AG04450 (cell line): ENCODE measurements at regions not wholly inside any gene's neighbourhood (a gene's known extent, or its start where the extent isn't known, plus 50 kb on each side); places are given as distances from the start of the nearest gene placed in this dataset.

Experiments
- CTCF ChIA-PET: fragments of 300-600, 350-600 bp; formaldehyde crosslinking; extraction: SDS; loops from one replicate; lab custom pipeline; 2022; ENCODE audit warnings: antibody characterized with exemption, inconsistent platforms; lab: Charles Lee
- POLR2A ChIA-PET: fragments of 350-600 bp; formaldehyde crosslinking; extraction: SDS; loops from one replicate; lab custom pipeline; 2021; ENCODE audit warnings: antibody characterized with exemption, inconsistent platforms; lab: Yijun Ruan, JAX
- DNase-seq: peaks from one replicate; pipeline ENCODE4 v3.0.0-alpha.2; 2011; ENCODE audit warnings: low read depth, low spot score
- H3K27ac ChIP-seq: one replicate; pipeline ENCODE4 v1.5.1; 2012; ENCODE audit warnings: low read depth, low read length, control low read depth
- H3K27me3 ChIP-seq: one replicate; pipeline ENCODE4 v1.6.0; 2012; ENCODE audit warnings: low read length; ENCODE audit not compliant: control insufficient read depth, insufficient read depth
- H3K4me3 ChIP-seq: 2 replicates; pipeline ENCODE4 v1.5.1; 2011; ENCODE audit warnings: mild to moderate bottlenecking, low read depth, low read length, control low read depth
- H3K9me3 ChIP-seq: 2 replicates; pipeline ENCODE4 v1.5.1; 2012; ENCODE audit warnings: low read length; ENCODE audit not compliant: control insufficient read depth, insufficient read depth
- TF ChIP-seq, protein P1 (sequence below): IDR thresholded peaks from 2 replicates; pipeline ENCODE4 v1.5.1; 2011; ENCODE audit warnings: low read depth, low read length, control low read depth, inconsistent platforms

DNA sequence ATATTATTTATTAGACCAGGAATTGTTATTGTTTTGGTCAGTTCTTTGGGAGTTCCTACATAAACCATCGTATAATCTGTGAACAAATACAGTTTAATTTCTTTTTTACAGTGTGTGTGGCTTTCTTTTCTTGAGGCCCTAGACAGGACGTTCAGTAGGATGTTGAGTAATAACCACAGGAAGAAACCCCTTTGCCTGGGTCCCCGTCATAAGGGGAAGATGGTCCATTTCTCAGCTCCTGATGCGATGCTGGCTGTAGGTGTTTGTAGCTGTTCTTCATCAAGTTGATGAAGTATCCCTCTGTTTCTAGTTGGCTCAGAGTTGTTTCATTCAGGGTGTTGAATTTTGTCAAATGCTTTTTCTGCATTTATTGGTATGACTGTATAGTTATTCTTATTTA is 219.7 kb upstream of the ADARB2 start:
- no peak for DNase-seq
- no peak overlapping the region for H3K27ac ChIP-seq
- peaks cover 31% of the 10 kb centered on the region for H3K9me3 ChIP-seq
- no peak overlapping the region for H3K4me3 ChIP-seq
- TF ChIP-seq, protein P1, sequence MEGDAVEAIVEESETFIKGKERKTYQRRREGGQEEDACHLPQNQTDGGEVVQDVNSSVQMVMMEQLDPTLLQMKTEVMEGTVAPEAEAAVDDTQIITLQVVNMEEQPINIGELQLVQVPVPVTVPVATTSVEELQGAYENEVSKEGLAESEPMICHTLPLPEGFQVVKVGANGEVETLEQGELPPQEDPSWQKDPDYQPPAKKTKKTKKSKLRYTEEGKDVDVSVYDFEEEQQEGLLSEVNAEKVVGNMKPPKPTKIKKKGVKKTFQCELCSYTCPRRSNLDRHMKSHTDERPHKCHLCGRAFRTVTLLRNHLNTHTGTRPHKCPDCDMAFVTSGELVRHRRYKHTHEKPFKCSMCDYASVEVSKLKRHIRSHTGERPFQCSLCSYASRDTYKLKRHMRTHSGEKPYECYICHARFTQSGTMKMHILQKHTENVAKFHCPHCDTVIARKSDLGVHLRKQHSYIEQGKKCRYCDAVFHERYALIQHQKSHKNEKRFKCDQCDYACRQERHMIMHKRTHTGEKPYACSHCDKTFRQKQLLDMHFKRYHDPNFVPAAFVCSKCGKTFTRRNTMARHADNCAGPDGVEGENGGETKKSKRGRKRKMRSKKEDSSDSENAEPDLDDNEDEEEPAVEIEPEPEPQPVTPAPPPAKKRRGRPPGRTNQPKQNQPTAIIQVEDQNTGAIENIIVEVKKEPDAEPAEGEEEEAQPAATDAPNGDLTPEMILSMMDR: no peak
- H3K27me3 ChIP-seq: no peaks in the 10 kb centered on the region
- POLR2A ChIA-PET: no interaction called here
- CTCF ChIA-PET: no interaction called here

DNA sequence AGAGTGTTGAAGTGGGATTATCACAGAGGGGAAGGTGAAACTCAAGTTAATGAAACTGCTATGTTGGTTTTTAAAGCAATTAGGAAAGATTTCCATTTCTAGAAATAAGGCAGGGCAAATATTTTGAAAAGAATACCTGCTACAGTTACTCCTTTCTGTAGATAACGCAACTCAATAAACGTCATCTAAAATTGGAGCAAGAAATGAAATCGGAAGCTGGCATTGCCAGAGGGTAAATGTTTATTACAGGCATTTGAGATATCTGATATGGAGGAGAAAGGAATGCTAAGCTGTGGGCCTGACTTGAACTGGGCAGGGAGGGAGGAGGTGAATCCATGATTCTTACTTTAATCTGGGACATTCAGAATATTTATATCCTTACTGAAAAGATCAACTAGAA is 217.0 kb upstream of the ADARB2 start:
- ChIA-PET POLR2A (no interaction called here), CTCF (no interaction called here)
- Histone ChIP-seq H3K4me3 (no peak overlapping the region), H3K27me3 (no peaks in the 10 kb centered on the region), H3K27ac (no peak overlapping the region), H3K9me3 (peaks cover 36% of the 10 kb centered on the region)
- TF ChIP-seq, protein P1: no peak
- no peak for DNase-seq

DNA sequence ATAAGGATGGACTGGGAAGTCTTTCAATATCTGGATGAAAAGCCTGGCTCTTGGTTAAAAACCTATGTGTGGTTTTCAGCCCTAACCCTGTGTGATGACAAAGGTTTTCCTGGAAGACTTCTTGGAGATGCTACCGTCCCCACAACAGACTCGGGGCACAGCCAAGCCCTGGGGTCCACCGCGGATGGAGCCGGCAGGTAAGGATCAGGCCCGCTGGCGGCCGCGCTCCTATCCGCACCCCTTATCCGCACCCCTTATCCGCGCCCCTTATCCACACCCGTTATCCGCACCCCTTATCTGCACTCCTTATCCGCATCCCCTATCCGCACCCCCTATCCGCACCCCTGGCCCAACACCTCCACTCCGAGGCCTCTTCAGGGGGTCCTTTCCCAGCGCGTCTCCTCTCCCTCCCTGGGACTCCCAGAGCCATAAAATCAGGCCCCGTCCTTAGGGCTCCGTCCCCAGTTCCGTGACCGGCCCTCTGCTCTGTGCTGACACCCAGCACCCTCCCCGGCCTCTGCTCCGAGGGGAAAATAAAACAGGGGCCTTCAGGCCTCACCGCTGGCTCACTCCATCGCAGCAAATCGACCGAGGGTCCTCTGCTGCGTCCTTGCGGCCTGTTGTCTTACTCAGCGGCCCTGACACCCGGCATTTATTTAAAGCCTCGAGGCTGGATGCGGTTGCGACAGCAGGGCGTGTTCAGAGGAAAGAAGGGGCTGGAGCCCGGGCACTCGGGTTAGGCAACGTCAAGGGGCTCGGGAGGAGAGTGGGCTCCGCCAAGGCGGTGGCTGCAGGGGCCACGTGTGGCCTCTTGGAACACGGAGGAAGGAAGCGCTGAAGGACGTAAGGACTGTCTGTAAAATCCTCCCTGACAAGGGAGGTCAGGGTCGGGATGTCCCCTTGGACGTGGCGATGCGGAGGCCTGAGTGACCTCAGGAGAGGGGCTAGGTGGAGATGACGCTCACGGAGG is 215.1 kb upstream of the ADARB2 start:
- H3K27me3 ChIP-seq: no peaks in the 10 kb centered on the region
- H3K9me3 ChIP-seq: peaks cover 32% of the 10 kb centered on the region
- POLR2A ChIA-PET: no interaction called here
- no peak overlapping the region for H3K27ac ChIP-seq
- CTCF ChIA-PET: no interaction called here
- DNase-seq: no peak
- H3K4me3 ChIP-seq: no peak overlapping the region
- TF ChIP-seq, protein P1: no peak

DNA sequence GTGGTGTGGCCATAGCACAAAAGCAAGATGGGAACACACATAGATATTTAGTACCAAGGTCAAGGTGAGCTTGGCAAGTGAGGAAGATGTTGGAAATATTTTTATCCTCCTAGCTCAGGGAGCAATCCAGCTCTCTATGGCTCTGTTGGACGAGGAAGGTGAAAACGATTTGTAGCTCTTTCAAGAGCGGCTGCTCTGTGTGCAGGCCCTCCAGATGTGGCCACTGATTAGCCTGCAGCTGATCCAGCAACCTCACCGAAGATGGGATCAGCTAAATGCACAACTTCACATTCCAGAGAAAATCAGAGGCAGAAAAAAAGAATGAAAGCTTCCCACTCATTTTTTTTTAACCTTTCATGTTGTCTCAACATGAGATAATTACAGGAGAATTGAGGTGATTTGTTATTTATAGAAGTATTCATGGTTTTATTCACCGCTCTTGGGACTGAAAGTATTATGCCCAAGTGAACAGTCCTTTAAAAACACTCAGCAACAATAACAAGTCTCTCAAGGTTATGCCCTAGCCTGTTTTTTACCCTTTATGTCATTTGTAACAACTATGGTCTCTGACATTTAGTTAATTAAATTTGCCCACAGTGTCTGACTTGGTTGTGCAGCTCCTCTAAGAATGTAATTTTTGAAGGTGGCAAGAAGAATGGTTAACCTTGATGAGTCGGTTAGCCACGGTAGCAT is 213.6 kb upstream of the ADARB2 start:
- CTCF ChIA-PET: no interaction called here
- Histone ChIP-seq H3K27me3 (no peaks in the 10 kb centered on the region), H3K27ac (no peak overlapping the region), H3K9me3 (peaks cover 38% of the 10 kb centered on the region), H3K4me3 (no peak overlapping the region)
- POLR2A ChIA-PET: no interaction called here
- TF ChIP-seq, protein P1: no peak
- DNase-seq: no peak
